H1 (cell line): ENCODE measurements at regions not wholly inside any gene's neighbourhood (a gene's known extent, or its start where the extent isn't known, plus 50 kb on each side); places are given as distances from the start of the nearest gene placed in this dataset.

Experiments used
- CTCF ChIA-PET: fragments of 300-600 bp; sonication (Branson Sonifier 250); formaldehyde crosslinking; loops from one replicate; lab custom pipeline; 2021; ENCODE audit not compliant: partially characterized antibody; lab: Charles Lee
- POLR2A ChIA-PET: fragments of 300-600 bp; sonication (Branson Sonifier 250); formaldehyde crosslinking; loops from one replicate; lab custom pipeline; 2021; ENCODE audit warnings: inconsistent platforms; ENCODE audit not compliant: partially characterized antibody; lab: Charles Lee
- DNase-seq, 2 experiments: peaks; one replicate each; pipeline versions ENCODE4 v3.0.0 to v3.0.0-alpha.2; 2010 to 2022; ENCODE audit warnings: low spot score in 2 of 2, low read depth in 1 of 2, mixed read lengths in 1 of 2
- FAIRE-seq: peaks from 2 replicates; lab custom pipeline; 2011; peaks lifted over from hg19 to GRCh38; lab: Jason Lieb, UNC
- H2AFZ ChIP-seq: 2 replicates; pipeline ENCODE4 v1.8.1; 2012; ENCODE audit warnings: low read length, inconsistent platforms
- H2AK5ac ChIP-seq: 2 replicates; pipeline ENCODE4 v1.6.1; 2013; ENCODE audit warnings: low read depth, low read length
- H2BK120ac ChIP-seq: replicated peaks from 2 replicates; pipeline ENCODE3; 2013; ENCODE audit warnings: low read depth, low read length, inconsistent platforms
- H2BK12ac ChIP-seq: 2 replicates; pipeline ENCODE4 v1.6.1; 2013; ENCODE audit warnings: low read depth, low read length
- H2BK15ac ChIP-seq: 2 replicates; pipeline ENCODE4 v1.6.1; 2013; ENCODE audit warnings: low read length
- H2BK20ac ChIP-seq: 2 replicates; pipeline ENCODE4 v1.6.1; 2013; ENCODE audit warnings: low read length
- H2BK5ac ChIP-seq: 2 replicates; pipeline ENCODE4 v1.6.1; 2013; ENCODE audit warnings: low read depth, low read length
- H3K14ac ChIP-seq: 2 replicates; pipeline ENCODE4 v1.6.1; 2013; ENCODE audit warnings: inconsistent platforms; ENCODE audit not compliant: insufficient read length
- H3K18ac ChIP-seq: 2 replicates; pipeline ENCODE4 v1.6.1; 2013; ENCODE audit warnings: low read length; ENCODE audit errors: extremely low read depth
- H3K23ac ChIP-seq: 2 replicates; pipeline ENCODE4 v1.6.1; 2013; ENCODE audit warnings: inconsistent platforms; ENCODE audit not compliant: insufficient read length
- H3K23me2 ChIP-seq: 2 replicates; pipeline ENCODE4 v1.6.1; 2013; ENCODE audit warnings: low read depth, low read length
- H3K27ac ChIP-seq: 2 replicates; pipeline ENCODE4 v1.6.1; 2011; ENCODE audit warnings: low read depth, low read length, inconsistent platforms
- H3K27me3 ChIP-seq, 4 experiments: replicated peaks in 1 of 4; 1 replicate in 1 of 4; 2 replicates in 3 of 4; pipeline versions ENCODE4 v1.6.1 to v1.8.1; 2011 to 2013; ENCODE audit warnings: low read length in 3 of 4, mild to moderate bottlenecking in 3 of 4, inconsistent platforms in 2 of 4, mixed read lengths in 2 of 4, moderate library complexity in 1 of 4; ENCODE audit not compliant: control insufficient read depth in 3 of 4, insufficient read depth in 3 of 4; ENCODE audit errors: extremely low read depth in 1 of 4
- H3K36me3 ChIP-seq, 4 experiments: 2 replicates each; pipeline versions ENCODE4 v1.6.1 to v1.8.1; 2011 to 2013; ENCODE audit warnings: mild to moderate bottlenecking in 4 of 4, low read length in 3 of 4, moderate library complexity in 2 of 4, control low read depth in 1 of 4, inconsistent platforms in 1 of 4; ENCODE audit not compliant: insufficient read depth in 4 of 4, control insufficient read depth in 2 of 4
- H3K4ac ChIP-seq: replicated peaks from 2 replicates; pipeline ENCODE3; 2013; ENCODE audit warnings: low read length, low read depth, mixed read lengths, inconsistent platforms; ENCODE audit not compliant: insufficient read length
- H3K4me1 ChIP-seq, 4 experiments: replicated peaks in 1 of 4; 1 replicate in 1 of 4; 2 replicates in 3 of 4; pipeline versions ENCODE4 v1.6.1 to v1.8.1; 2011 to 2013; ENCODE audit warnings: low read length in 3 of 4, inconsistent platforms in 2 of 4, mixed read lengths in 1 of 4; ENCODE audit not compliant: insufficient read depth in 4 of 4, control insufficient read depth in 3 of 4
- H3K4me2 ChIP-seq, 2 experiments: 2 replicates each; pipeline versions ENCODE4 v1.6.1 to v1.8.1; 2011 to 2013; ENCODE audit warnings: low read depth in 2 of 2, low read length in 2 of 2, control low read depth in 1 of 2, inconsistent platforms in 1 of 2, mild to moderate bottlenecking in 1 of 2; ENCODE audit not compliant: insufficient read depth in 1 of 2
- H3K4me3 ChIP-seq, 4 experiments: fragments of 200-600, 300-600 bp in 1 of 4; sonication (generic), shearing (Covaris generic), sonication (Bioruptor Twin) in 1 of 4; 2 replicates each; pipeline versions ENCODE4 v1.5.1 to v1.8.1; 2011 to 2016; ENCODE audit warnings: low read length in 4 of 4, low read depth in 3 of 4, control low read depth in 2 of 4, inconsistent platforms in 2 of 4, mild to moderate bottlenecking in 2 of 4, mixed read lengths in 1 of 4, moderate library complexity in 1 of 4; ENCODE audit not compliant: insufficient read depth in 2 of 4; ENCODE audit errors: extremely low read depth in 1 of 4
- H3K56ac ChIP-seq: replicated peaks from 2 replicates; pipeline ENCODE3; 2013; ENCODE audit warnings: low read depth, mild to moderate bottlenecking, mixed read lengths, low read length, inconsistent platforms; ENCODE audit not compliant: insufficient read length
- H3K79me1 ChIP-seq: 2 replicates; pipeline ENCODE4 v1.6.1; 2013; ENCODE audit warnings: low read depth, low read length, control low read depth
- H3K79me2 ChIP-seq, 2 experiments: 2 replicates each; pipeline versions ENCODE4 v1.6.1 to v1.8.1; 2012 to 2013; ENCODE audit warnings: low read length in 2 of 2, mild to moderate bottlenecking in 2 of 2, inconsistent platforms in 1 of 2; ENCODE audit not compliant: insufficient read depth in 2 of 2, control insufficient read depth in 1 of 2
- H3K9ac ChIP-seq, 4 experiments: replicated peaks in 1 of 4; 1 replicate in 1 of 4; 2 replicates in 3 of 4; pipeline versions ENCODE4 v1.6.1 to v1.8.1; 2011 to 2013; ENCODE audit warnings: low read depth in 3 of 4, low read length in 3 of 4, control low read depth in 2 of 4, mild to moderate bottlenecking in 2 of 4, moderate library complexity in 2 of 4, inconsistent platforms in 1 of 4; ENCODE audit errors: extremely low read depth in 1 of 4
- H3K9me3 ChIP-seq, 2 experiments: 2 replicates each; pipeline versions ENCODE4 v1.6.1 to v1.8.1; 2012 to 2013; ENCODE audit warnings: mild to moderate bottlenecking in 2 of 2, moderate library complexity in 2 of 2, control low read depth in 1 of 2, inconsistent platforms in 1 of 2, low read depth in 1 of 2, low read length in 1 of 2, mixed read lengths in 1 of 2; ENCODE audit not compliant: insufficient read depth in 2 of 2
- H4K20me1 ChIP-seq, 2 experiments: replicated peaks in 1 of 2; 2 replicates each; pipeline versions ENCODE3 to v1.8.1; 2011 to 2013; ENCODE audit warnings: inconsistent platforms in 2 of 2, low read length in 2 of 2, mild to moderate bottlenecking in 1 of 2; ENCODE audit not compliant: insufficient read depth in 2 of 2, control insufficient read depth in 1 of 2
- H4K5ac ChIP-seq: 2 replicates; pipeline ENCODE4 v1.6.1; 2013; ENCODE audit warnings: low read length, low read depth, mixed read lengths, inconsistent platforms; ENCODE audit not compliant: insufficient read length
- H4K8ac ChIP-seq: 2 replicates; pipeline ENCODE4 v1.8.0; 2013; ENCODE audit warnings: mild to moderate bottlenecking, moderate library complexity, low read length, inconsistent platforms; ENCODE audit not compliant: insufficient read depth; ENCODE audit errors: extremely low read depth
- H4K91ac ChIP-seq: replicated peaks from 2 replicates; pipeline ENCODE3; 2013; ENCODE audit warnings: low read length, mixed read lengths, inconsistent platforms; ENCODE audit not compliant: insufficient read length
- GABPA ChIP-seq: IDR thresholded peaks from 2 replicates; pipeline ENCODE4 v1.6.1; 2011; ENCODE audit warnings: mild to moderate bottlenecking, low read length, moderate library complexity, borderline replicate concordance; ENCODE audit not compliant: insufficient read depth
- KDM1A ChIP-seq: fragments of 200-600, 300-600 bp; sonication (generic); IDR thresholded peaks from 2 replicates; pipeline ENCODE4 v1.7.1; 2016; ENCODE audit warnings: mild to moderate bottlenecking, low read length, borderline replicate concordance
- POU5F1 ChIP-seq: IDR thresholded peaks from 2 replicates; pipeline ENCODE4 v1.6.1; 2011; ENCODE audit warnings: low read depth, mild to moderate bottlenecking, low read length, moderate library complexity
- RXRA ChIP-seq: IDR thresholded peaks from 2 replicates; pipeline ENCODE4 v1.6.1; 2011; ENCODE audit warnings: low read depth, mild to moderate bottlenecking, low read length, moderate library complexity; ENCODE audit not compliant: insufficient read depth
- SP2 ChIP-seq: IDR thresholded peaks from 2 replicates; pipeline ENCODE4 v1.6.1; 2012; ENCODE audit warnings: mild to moderate bottlenecking, low read length, inconsistent platforms
- WGBS, 2 experiments: shearing (Covaris generic) in 1 of 2; methylation state at CpG; one replicate each; pipeline versions ENCODE4 v1.1.6 to v1.1.7; 2013 to 2015; ENCODE audit warnings: low lambda C conversion rate in 2 of 2, mixed read lengths in 2 of 2, inconsistent platforms in 1 of 2, low coverage in 1 of 2, missing lambda C conversion rate in 1 of 2; ENCODE audit not compliant: insufficient replicate concordance in 2 of 2, insufficient coverage in 1 of 2, insufficient read length in 1 of 2; ENCODE audit errors: extremely low coverage in 1 of 2, missing lambda C conversion rate in 1 of 2; 5-methylcytosine and 5-hydroxymethylcytosine counted together

DNA sequence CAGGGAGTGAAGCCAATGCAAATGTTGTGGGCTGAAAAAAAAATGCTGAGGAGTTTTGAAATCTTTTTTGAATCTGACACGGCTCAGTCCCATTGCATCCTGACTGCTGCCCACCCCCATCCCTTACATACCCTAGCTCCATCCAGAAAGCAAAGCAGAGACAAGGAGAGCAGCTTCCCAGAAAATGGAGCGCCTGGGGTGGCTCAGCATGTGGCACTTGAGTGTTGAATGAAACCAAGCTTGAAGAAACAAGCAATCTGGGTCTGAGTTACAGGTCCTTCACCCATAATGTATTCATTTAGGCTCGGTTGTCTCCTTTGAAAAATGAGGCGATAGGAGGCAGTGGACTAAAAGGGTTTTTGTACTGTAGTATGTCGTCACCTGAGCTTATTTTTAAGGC, 244.2 kb upstream of the ACVR2A start:
- FAIRE-seq = no peak
- Histone ChIP-seq H2AFZ (no peak overlapping the region), H4K8ac (no peak overlapping the region)

More for the DNA sequence above, 244.2 kb upstream of the ACVR2A start:
- TF ChIP-seq RXRA = no peak
- no peak for TF ChIP-seq GABPA
- TF ChIP-seq SP2 = no peak
- no peak for TF ChIP-seq POU5F1
- no peak for TF ChIP-seq KDM1A
- H3K4me3 ChIP-seq = no peak overlapping the region
- H2BK5ac ChIP-seq = no peak overlapping the region
- H3K4me2 ChIP-seq = no peak overlapping the region
- H3K9ac ChIP-seq = no peak overlapping the region
- H3K4ac ChIP-seq = no peak overlapping the region
- H2BK120ac ChIP-seq = no peak overlapping the region
- H3K23ac ChIP-seq = no peak overlapping the region
- H3K23me2 ChIP-seq = no peaks in the 10 kb centered on the region
- no peak overlapping the region for H3K18ac ChIP-seq
- 76% methylated on average over 5 of the region's 5 CpGs; no CpG with 5 or more reads in 1 of the 2 experiments for WGBS, 2 experiments
- H4K91ac ChIP-seq = no peak overlapping the region
- H3K27ac ChIP-seq = no peak overlapping the region
- H2AK5ac ChIP-seq = no peak overlapping the region
- H3K56ac ChIP-seq = no peak overlapping the region
- no peaks in the 10 kb centered on the region for H3K79me2 ChIP-seq
- no peaks in the 10 kb centered on the region for H3K36me3 ChIP-seq
- H2BK15ac ChIP-seq = 0 out of 2 replicates have a peak overlapping the region, but pooled peaks have one; percentile 50
- H2BK20ac ChIP-seq = no peak overlapping the region
- H3K27me3 ChIP-seq = no peaks in the 10 kb centered on the region
- DNase-seq = no peak
- ChIA-PET POLR2A (no interaction called here), CTCF (interaction anchor here (0.7 kb wide), 1 partner anchor 548 kb away, joined by 4 read pairs; no protein-coding TSS in a partner anchor)
- peaks cover 0 to 10% (median 6%) of the 10 kb centered on the region in 4 experiments; a peak in 4 of 7 replicates for H3K4me1 ChIP-seq
- H4K20me1 ChIP-seq = no peaks in the 10 kb centered on the region
- no peak overlapping the region for H3K14ac ChIP-seq
- no peak overlapping the region for H2BK12ac ChIP-seq
- no peak overlapping the region for H4K5ac ChIP-seq
- H3K79me1 ChIP-seq = no peaks in the 10 kb centered on the region
- no peaks in the 10 kb centered on the region for H3K9me3 ChIP-seq
